ENCODE measurements at regions not wholly inside any gene's neighbourhood (a gene's known extent, or its start where the extent isn't known, plus 50 kb on each side); places are given as distances from the start of the nearest gene placed in this dataset.

DNA sequence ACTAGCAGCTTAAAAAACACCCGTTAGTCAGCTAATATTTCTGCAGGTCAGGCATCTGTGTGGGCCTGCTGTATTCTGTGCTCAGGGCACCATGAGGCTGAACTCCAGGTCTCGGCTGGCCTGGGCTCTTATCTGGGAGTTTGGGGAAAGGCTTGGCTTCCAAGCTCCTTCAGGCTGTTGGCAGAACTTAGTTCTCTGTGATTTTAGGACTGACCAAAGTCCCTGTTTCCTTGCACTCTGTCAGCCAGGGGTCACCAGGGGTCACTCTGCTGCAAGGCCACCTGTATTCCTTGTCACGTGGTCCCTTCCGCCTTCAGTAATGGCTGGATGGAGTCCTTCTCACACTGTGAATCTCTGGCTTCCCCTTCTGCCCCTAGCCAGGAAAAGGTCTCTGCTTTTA, 586.4 kb downstream of the AACS start:
- Histone ChIP-seq H3K9me3 (ENCODE audit: control insufficient read depth in 2 of 2, low read length in 2 of 2) (no peaks in the 10 kb centered on the region), H3K4me3 (ENCODE audit: low read length in 2 of 2) (no peak overlapping the region), H3K27ac (ENCODE audit: low read depth in 2 of 2, low read length in 2 of 2) (no peak overlapping the region), H3K4me1 (ENCODE audit: control insufficient read depth in 2 of 2, insufficient read depth in 2 of 2, low read length in 2 of 2) (no peaks in the 10 kb centered on the region), H3K9ac (ENCODE audit: low read depth in 1 of 2, low read length in 2 of 2) (no peak overlapping the region), H3K27me3 (ENCODE audit: control insufficient read depth in 2 of 2, insufficient read depth in 2 of 2, low read length in 2 of 2) (no peaks in the 10 kb centered on the region), H3K36me3 (ENCODE audit: control insufficient read depth in 2 of 2, insufficient read depth in 2 of 2, low read length in 2 of 2) (no peaks in the 10 kb centered on the region)

DNA sequence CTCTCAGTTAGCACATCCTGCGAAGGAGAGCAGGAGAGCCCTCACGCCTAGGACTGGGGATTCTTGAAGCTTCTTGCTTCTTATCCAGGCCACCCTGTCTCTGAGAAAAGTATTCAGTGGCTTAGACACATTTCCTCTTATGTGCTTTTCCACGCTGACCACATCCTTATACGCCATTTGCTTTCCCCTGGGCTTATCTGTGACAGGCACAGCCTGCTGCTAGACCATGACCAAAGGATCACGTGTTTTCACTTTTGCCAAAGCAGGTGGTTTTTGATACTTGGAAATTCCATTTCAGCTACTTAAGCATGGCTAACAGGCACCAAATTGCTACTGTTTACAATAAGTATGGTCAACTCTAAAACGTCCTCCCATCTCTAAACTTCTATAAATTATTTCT, 587.4 kb downstream of the AACS start:
- H3K4me1 ChIP-seq (ENCODE audit: control insufficient read depth in 2 of 2, insufficient read depth in 2 of 2, low read length in 2 of 2) = no peaks in the 10 kb centered on the region
- H3K27ac ChIP-seq (ENCODE audit: low read depth in 2 of 2, low read length in 2 of 2) = no peak overlapping the region
- H3K9me3 ChIP-seq (ENCODE audit: control insufficient read depth in 2 of 2, low read length in 2 of 2) = no peaks in the 10 kb centered on the region
- no peaks in the 10 kb centered on the region for H3K36me3 ChIP-seq (ENCODE audit: control insufficient read depth in 2 of 2, insufficient read depth in 2 of 2, low read length in 2 of 2)
- H3K4me3 ChIP-seq (ENCODE audit: low read length in 2 of 2) = no peak overlapping the region
- H3K27me3 ChIP-seq (ENCODE audit: control insufficient read depth in 2 of 2, insufficient read depth in 2 of 2, low read length in 2 of 2) = no peaks in the 10 kb centered on the region
- H3K9ac ChIP-seq (ENCODE audit: low read depth in 1 of 2, low read length in 2 of 2) = no peak overlapping the region

DNA sequence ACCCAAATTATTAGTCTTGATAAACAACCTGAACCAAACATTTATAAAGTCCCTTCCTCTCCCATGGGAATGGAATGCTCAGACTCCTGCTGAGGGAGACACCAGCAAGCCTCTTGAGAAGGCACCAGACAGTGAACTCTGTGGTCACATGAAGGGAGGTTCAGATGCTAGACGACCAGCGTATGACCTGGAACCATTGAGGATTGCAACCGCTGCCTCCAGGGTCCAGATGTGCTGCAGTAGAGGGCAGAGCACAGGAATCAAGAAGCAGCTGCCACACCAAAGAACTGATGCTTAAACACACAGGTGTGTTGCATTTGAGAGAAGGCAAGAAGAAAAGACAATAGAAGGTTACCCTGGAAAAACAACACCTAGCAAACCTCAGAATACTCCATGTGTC, 592.4 kb downstream of the AACS start:
- Histone ChIP-seq H3K9me3 (ENCODE audit: control insufficient read depth in 2 of 2, low read length in 2 of 2) (no peaks in the 10 kb centered on the region), H3K4me1 (ENCODE audit: control insufficient read depth in 2 of 2, insufficient read depth in 2 of 2, low read length in 2 of 2) (no peaks in the 10 kb centered on the region), H3K9ac (ENCODE audit: low read depth in 1 of 2, low read length in 2 of 2) (no peak overlapping the region), H3K36me3 (ENCODE audit: control insufficient read depth in 2 of 2, insufficient read depth in 2 of 2, low read length in 2 of 2) (no peaks in the 10 kb centered on the region), H3K27me3 (ENCODE audit: control insufficient read depth in 2 of 2, insufficient read depth in 2 of 2, low read length in 2 of 2) (no peaks in the 10 kb centered on the region), H3K27ac (ENCODE audit: low read depth in 2 of 2, low read length in 2 of 2) (no peak overlapping the region), H3K4me3 (ENCODE audit: low read length in 2 of 2) (no peak overlapping the region)

DNA sequence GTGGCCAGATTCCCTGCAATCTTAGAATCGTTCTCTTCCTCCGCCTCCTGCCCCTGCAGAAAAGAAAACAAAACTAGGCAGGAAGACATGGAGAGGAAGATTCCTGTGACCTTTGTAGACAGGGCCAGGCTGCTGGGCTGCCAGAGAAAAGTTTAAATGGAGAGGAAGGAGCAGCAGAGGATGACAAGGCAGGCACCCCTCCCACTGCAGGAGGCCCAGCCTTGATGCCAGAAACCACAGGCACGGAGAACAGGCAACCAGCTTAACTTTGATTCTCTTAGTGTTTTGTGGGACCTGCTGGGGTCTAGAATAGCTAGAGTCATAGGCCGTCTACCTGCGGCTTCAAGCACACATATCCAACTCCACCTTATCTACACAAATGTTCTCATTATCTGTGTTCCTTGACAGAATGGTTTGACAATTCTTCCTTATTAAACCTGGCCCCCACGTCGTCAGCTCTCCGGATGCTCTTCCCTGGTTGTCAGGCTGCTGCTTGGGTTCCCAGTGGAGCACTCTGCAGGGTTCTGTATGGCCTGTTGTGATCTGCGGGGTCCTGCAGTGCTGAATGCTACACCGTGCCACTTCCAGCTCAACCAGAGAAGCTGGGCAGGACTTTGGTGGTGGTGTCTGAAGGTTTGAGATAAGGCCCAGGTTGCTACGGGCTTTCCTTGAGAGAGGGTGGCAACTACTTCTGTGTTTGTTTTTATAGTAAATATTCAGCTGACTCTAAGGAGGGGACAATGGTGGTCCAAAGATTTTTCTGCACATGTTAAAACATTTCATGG, 609.5 kb downstream of the AACS start:
- Histone ChIP-seq H3K4me3 (ENCODE audit: low read length in 2 of 2) (no peak overlapping the region), H3K27ac (ENCODE audit: low read depth in 2 of 2, low read length in 2 of 2) (no peak overlapping the region), H3K4me1 (ENCODE audit: control insufficient read depth in 2 of 2, insufficient read depth in 2 of 2, low read length in 2 of 2) (no peaks in the 10 kb centered on the region), H3K9me3 (ENCODE audit: control insufficient read depth in 2 of 2, low read length in 2 of 2) (peaks cover 0 to 4% of the 10 kb centered on the region in 2 donors), H3K36me3 (ENCODE audit: control insufficient read depth in 2 of 2, insufficient read depth in 2 of 2, low read length in 2 of 2) (no peaks in the 10 kb centered on the region), H3K9ac (ENCODE audit: low read depth in 1 of 2, low read length in 2 of 2) (no peak overlapping the region), H3K27me3 (ENCODE audit: control insufficient read depth in 2 of 2, insufficient read depth in 2 of 2, low read length in 2 of 2) (no peaks in the 10 kb centered on the region)

DNA sequence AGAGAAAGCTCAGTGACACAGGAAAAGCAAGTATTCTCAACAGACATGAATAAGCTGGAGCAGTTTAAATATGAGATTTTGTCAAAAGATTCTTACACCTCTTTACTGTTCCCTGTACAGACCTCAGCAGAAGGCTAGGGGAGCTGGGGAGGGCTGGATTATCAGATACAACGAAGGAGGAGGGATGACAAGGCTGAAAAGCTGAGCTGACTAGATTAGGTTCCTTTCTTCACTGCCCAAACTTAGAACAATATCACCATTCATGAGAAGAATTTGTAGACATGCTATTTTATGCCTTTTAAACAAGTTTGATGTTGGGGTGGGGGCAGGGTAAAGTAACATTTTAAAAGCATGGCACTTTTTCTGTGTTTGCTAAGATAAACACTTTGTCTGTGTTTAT, 611.1 kb downstream of the AACS start:
- Histone ChIP-seq H3K36me3 (ENCODE audit: control insufficient read depth in 2 of 2, insufficient read depth in 2 of 2, low read length in 2 of 2) (no peaks in the 10 kb centered on the region), H3K9me3 (ENCODE audit: control insufficient read depth in 2 of 2, low read length in 2 of 2) (peaks cover 0 to 4% of the 10 kb centered on the region in 2 donors), H3K27me3 (ENCODE audit: control insufficient read depth in 2 of 2, insufficient read depth in 2 of 2, low read length in 2 of 2) (no peaks in the 10 kb centered on the region), H3K9ac (ENCODE audit: low read depth in 1 of 2, low read length in 2 of 2) (no peak overlapping the region), H3K27ac (ENCODE audit: low read depth in 2 of 2, low read length in 2 of 2) (no peak overlapping the region), H3K4me3 (ENCODE audit: low read length in 2 of 2) (no peak overlapping the region), H3K4me1 (ENCODE audit: control insufficient read depth in 2 of 2, insufficient read depth in 2 of 2, low read length in 2 of 2) (no peaks in the 10 kb centered on the region)

DNA sequence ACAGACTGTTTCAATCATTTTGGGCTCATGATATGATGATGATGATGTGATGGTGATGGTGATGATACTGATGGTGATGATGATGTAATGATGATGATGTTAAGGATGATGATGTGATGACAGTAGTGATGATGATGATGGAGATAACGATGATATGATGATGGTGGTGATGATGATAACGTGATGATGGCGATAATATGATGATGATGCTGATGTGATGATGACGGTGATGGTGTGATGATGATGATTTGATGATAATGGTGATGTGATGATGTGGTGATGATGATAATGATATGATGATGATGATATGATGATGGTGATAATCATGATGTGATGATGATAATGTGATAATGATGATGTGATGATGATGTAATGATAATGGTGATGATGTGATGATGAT, 612.6 kb downstream of the AACS start:
- H3K36me3 ChIP-seq (ENCODE audit: control insufficient read depth in 2 of 2, insufficient read depth in 2 of 2, low read length in 2 of 2) = no peaks in the 10 kb centered on the region
- H3K27me3 ChIP-seq (ENCODE audit: control insufficient read depth in 2 of 2, insufficient read depth in 2 of 2, low read length in 2 of 2) = no peaks in the 10 kb centered on the region
- no peaks in the 10 kb centered on the region for H3K4me1 ChIP-seq (ENCODE audit: control insufficient read depth in 2 of 2, insufficient read depth in 2 of 2, low read length in 2 of 2)
- no peak overlapping the region for H3K27ac ChIP-seq (ENCODE audit: low read depth in 2 of 2, low read length in 2 of 2)
- H3K9me3 ChIP-seq (ENCODE audit: control insufficient read depth in 2 of 2, low read length in 2 of 2) = peaks cover 0 to 4% of the 10 kb centered on the region in 2 donors
- H3K4me3 ChIP-seq (ENCODE audit: low read length in 2 of 2) = no peak overlapping the region
- H3K9ac ChIP-seq (ENCODE audit: low read depth in 1 of 2, low read length in 2 of 2) = no peak overlapping the region

DNA sequence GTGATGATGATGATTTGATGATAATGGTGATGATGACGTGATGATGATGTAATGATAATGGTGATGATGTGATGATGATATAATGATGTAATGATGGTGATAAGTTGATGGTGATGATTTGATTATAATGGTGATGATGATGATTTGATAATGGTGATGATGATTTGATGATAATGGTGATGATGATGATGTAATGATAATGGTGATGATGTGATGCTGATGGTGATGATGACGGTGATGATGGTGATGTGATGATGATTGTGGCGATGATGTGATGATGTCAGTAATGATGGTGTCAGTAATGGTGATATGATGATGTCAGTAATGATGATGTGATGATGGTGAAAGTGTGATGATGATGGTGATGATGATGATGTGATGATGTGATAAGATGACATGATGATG, 613.4 kb downstream of the AACS start:
- Histone ChIP-seq H3K4me1 (ENCODE audit: control insufficient read depth in 2 of 2, insufficient read depth in 2 of 2, low read length in 2 of 2) (no peaks in the 10 kb centered on the region), H3K27me3 (ENCODE audit: control insufficient read depth in 2 of 2, insufficient read depth in 2 of 2, low read length in 2 of 2) (no peaks in the 10 kb centered on the region), H3K4me3 (ENCODE audit: low read length in 2 of 2) (no peak overlapping the region), H3K27ac (ENCODE audit: low read depth in 2 of 2, low read length in 2 of 2) (no peak overlapping the region), H3K9ac (ENCODE audit: low read depth in 1 of 2, low read length in 2 of 2) (no peak overlapping the region), H3K36me3 (ENCODE audit: control insufficient read depth in 2 of 2, insufficient read depth in 2 of 2, low read length in 2 of 2) (no peaks in the 10 kb centered on the region), H3K9me3 (ENCODE audit: control insufficient read depth in 2 of 2, low read length in 2 of 2) (peaks cover 0 to 4% of the 10 kb centered on the region in 2 donors)

DNA sequence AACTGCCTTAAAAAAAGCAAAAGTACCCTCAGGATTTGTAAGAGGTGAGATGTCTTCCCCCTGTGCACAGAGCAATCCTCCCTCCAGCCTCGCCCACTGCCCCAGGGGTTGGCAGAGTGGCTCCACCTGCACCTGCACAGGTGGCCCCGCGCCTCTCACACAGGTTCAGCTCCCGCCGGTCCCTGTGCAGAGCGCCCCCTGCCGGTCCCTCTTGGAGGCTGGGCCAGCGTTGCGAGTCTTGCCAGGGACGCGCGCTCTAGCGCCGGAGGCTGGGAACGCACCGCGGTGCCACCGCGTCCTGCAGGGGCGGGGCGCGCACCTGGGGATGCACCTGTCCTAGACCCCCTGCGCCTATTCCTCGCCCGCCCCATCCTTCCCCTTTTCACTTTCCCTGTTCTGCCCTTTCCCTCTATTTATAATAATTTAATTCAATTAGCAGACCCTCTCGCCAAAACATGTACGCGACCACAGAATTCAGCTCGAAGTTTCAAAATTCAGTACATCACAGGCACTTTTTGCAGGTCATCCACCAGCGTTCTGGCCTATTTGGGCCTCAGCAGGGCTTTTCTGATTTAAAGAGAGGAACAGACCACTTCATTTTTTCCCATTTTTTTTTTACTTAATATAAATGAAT, 618.6 kb downstream of the AACS start:
- no peak overlapping the region for H3K27ac ChIP-seq (ENCODE audit: low read depth in 2 of 2, low read length in 2 of 2)
- no peak overlapping the region for H3K4me3 ChIP-seq (ENCODE audit: low read length in 2 of 2)
- no peaks in the 10 kb centered on the region for H3K4me1 ChIP-seq (ENCODE audit: control insufficient read depth in 2 of 2, insufficient read depth in 2 of 2, low read length in 2 of 2)
- no peaks in the 10 kb centered on the region for H3K27me3 ChIP-seq (ENCODE audit: control insufficient read depth in 2 of 2, insufficient read depth in 2 of 2, low read length in 2 of 2)
- no peaks in the 10 kb centered on the region for H3K36me3 ChIP-seq (ENCODE audit: control insufficient read depth in 2 of 2, insufficient read depth in 2 of 2, low read length in 2 of 2)
- no peak overlapping the region for H3K9ac ChIP-seq (ENCODE audit: low read depth in 1 of 2, low read length in 2 of 2)
- H3K9me3 ChIP-seq (ENCODE audit: control insufficient read depth in 2 of 2, low read length in 2 of 2) = no peaks in the 10 kb centered on the region

DNA sequence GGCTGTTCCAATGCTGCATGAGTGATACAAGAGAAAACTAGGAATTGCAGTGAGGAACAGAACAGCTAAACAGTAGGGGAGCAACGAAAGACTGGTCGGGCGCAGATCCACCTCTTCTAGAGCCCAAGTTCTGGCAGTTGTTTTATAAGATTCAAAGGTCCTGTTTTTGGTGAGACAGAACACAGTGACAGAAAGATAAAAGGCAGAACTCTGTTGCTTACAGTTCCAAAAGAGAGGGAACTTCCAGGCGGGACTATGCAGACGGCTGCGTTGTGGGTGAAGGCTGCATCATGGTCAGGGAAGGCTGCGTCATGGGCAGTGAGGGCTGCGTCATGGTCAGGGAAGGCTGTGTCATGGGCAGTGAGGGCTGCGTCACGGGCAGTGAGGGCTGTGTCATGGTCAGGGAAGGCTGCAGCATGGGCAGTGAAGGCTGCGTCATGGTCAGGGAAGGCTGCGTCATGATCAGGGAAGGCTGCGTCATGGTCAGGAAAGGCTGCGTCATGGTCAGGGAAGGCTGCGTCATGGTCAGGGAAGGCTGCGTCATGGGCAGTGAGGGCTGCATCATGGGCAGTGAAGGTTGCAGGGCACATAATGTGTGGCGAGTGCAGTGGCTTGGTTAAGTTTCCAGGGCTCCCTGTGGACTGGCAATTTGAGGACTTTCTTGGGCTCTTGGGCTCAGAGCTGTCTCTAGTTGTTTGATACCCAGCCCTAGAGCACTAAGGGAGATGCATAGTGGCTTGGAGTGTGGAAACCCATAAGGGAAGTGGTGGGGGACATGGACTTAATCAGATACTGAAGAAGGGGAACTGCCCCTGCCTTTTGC, 619.9 kb downstream of the AACS start:
- H3K4me3 ChIP-seq (ENCODE audit: low read length in 2 of 2) = no peak overlapping the region
- no peaks in the 10 kb centered on the region for H3K9me3 ChIP-seq (ENCODE audit: control insufficient read depth in 2 of 2, low read length in 2 of 2)
- H3K4me1 ChIP-seq (ENCODE audit: control insufficient read depth in 2 of 2, insufficient read depth in 2 of 2, low read length in 2 of 2) = no peaks in the 10 kb centered on the region
- no peak overlapping the region for H3K27ac ChIP-seq (ENCODE audit: low read depth in 2 of 2, low read length in 2 of 2)
- H3K36me3 ChIP-seq (ENCODE audit: control insufficient read depth in 2 of 2, insufficient read depth in 2 of 2, low read length in 2 of 2) = no peaks in the 10 kb centered on the region
- H3K27me3 ChIP-seq (ENCODE audit: control insufficient read depth in 2 of 2, insufficient read depth in 2 of 2, low read length in 2 of 2) = no peaks in the 10 kb centered on the region
- no peak overlapping the region for H3K9ac ChIP-seq (ENCODE audit: low read depth in 1 of 2, low read length in 2 of 2)

DNA sequence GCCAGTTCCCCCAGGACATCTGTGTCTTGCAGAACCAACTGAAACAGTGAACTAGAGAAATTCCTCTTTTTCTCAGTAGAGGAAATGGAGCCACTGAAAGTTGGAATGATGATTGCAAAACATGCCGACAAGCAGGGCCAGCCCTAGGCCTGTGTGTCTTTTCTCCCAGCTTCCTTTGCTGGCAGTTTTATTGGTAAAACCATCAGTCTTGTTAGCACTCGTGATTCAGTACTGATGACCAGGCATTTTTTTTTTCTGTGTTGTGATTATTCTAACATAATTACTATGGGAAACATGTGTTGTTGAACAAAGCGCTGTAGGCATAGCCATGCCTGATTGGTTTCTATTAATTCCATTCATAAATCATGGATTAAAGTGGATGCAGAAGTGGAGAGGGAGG, 620.7 kb downstream of the AACS start:
- Histone ChIP-seq H3K9me3 (ENCODE audit: control insufficient read depth in 2 of 2, low read length in 2 of 2) (no peaks in the 10 kb centered on the region), H3K9ac (ENCODE audit: low read depth in 1 of 2, low read length in 2 of 2) (no peak overlapping the region), H3K27ac (ENCODE audit: low read depth in 2 of 2, low read length in 2 of 2) (no peak overlapping the region), H3K36me3 (ENCODE audit: control insufficient read depth in 2 of 2, insufficient read depth in 2 of 2, low read length in 2 of 2) (no peaks in the 10 kb centered on the region), H3K4me1 (ENCODE audit: control insufficient read depth in 2 of 2, insufficient read depth in 2 of 2, low read length in 2 of 2) (no peaks in the 10 kb centered on the region), H3K4me3 (ENCODE audit: low read length in 2 of 2) (no peak overlapping the region), H3K27me3 (ENCODE audit: control insufficient read depth in 2 of 2, insufficient read depth in 2 of 2, low read length in 2 of 2) (no peaks in the 10 kb centered on the region)
